Neural cell (in vitro differentiated cells): ENCODE measurements at regions not wholly inside any gene's neighbourhood (a gene's known extent, or its start where the extent isn't known, plus 50 kb on each side); places are given as distances from the start of the nearest gene placed in this dataset.

Source experiments
- H2AFZ ChIP-seq: fragments of 200-600, 300-800 bp; sonication (generic), shearing (Covaris generic); 2 replicates; pipeline ENCODE4 v1.6.0; 2014; ENCODE audit warnings: low read depth, mild to moderate bottlenecking, antibody characterized with exemption, low read length, moderate library complexity
- H3F3A ChIP-seq: fragments of 200-600 bp; shearing (Covaris generic); 2 replicates; pipeline ENCODE4 v1.6.1; 2016; ENCODE audit warnings: mild to moderate bottlenecking, moderate library complexity, mixed read lengths, antibody characterized with exemption, low read length; ENCODE audit not compliant: insufficient read depth, poor library complexity, severe bottlenecking
- H3K27ac ChIP-seq: fragments of 200-600, 300-800 bp; sonication (generic), shearing (Covaris generic); 2 replicates; pipeline ENCODE4 v1.5.1; 2014; ENCODE audit warnings: mild to moderate bottlenecking, low read length, moderate library complexity
- H3K27me3 ChIP-seq: fragments of 300-800, 200-600 bp; sonication (generic), shearing (Covaris generic); 2 replicates; pipeline ENCODE4 v1.6.0; 2014; ENCODE audit warnings: mild to moderate bottlenecking, low read depth, low read length, moderate library complexity; ENCODE audit not compliant: insufficient read depth
- H3K36me3 ChIP-seq: fragments of 300-800, 200-600 bp; sonication (generic), shearing (Covaris generic); 2 replicates; pipeline ENCODE4 v1.5.1; 2014; ENCODE audit warnings: mild to moderate bottlenecking, antibody characterized with exemption, low read length, moderate library complexity; ENCODE audit not compliant: insufficient read depth
- H3K4me2 ChIP-seq: fragments of 300-800, 200-600 bp; sonication (generic), shearing (Covaris generic); 2 replicates; pipeline ENCODE4 v1.6.0; 2014; ENCODE audit warnings: mild to moderate bottlenecking, low read length
- H3K4me3 ChIP-seq: fragments of 300-800, 200-600 bp; sonication (generic), shearing (Covaris generic); 2 replicates; pipeline ENCODE4 v1.5.1; 2014; ENCODE audit warnings: mild to moderate bottlenecking, low read length, moderate library complexity
- H3K79me2 ChIP-seq: fragments of 200-600 bp; shearing (Covaris generic); replicated peaks from 2 replicates; pipeline ENCODE4 v1.6.0; 2014; ENCODE audit warnings: mild to moderate bottlenecking, low read length, moderate library complexity; ENCODE audit not compliant: insufficient read depth
- H3K9ac ChIP-seq: fragments of 300-800, 200-600 bp; sonication (generic), shearing (Covaris generic); 2 replicates; pipeline ENCODE4 v1.6.1; 2016; ENCODE audit warnings: mild to moderate bottlenecking, low read length, mixed read lengths
- H3K9me2 ChIP-seq: fragments of 200-600 bp; shearing (Covaris generic); 2 replicates; pipeline ENCODE4 v1.6.1; 2016; ENCODE audit warnings: mild to moderate bottlenecking, low read length, mixed read lengths; ENCODE audit not compliant: insufficient read depth
- H3K9me3 ChIP-seq: fragments of 200-600, 300-800 bp; sonication (generic), shearing (Covaris generic); 2 replicates; pipeline ENCODE4 v1.6.1; 2016; ENCODE audit warnings: mild to moderate bottlenecking, mixed run types, low read length, moderate library complexity, mixed read lengths
- H4K20me1 ChIP-seq: fragments of 200-600 bp; shearing (Covaris generic); 2 replicates; pipeline ENCODE4 v1.6.1; 2016; ENCODE audit warnings: mild to moderate bottlenecking, mixed run types; ENCODE audit not compliant: insufficient read depth
- EP300 ChIP-seq: fragments of 450-650 bp; conservative IDR thresholded peaks from 2 replicates; pipeline ENCODE4 v1.6.1; 2014; ENCODE audit warnings: antibody characterized with exemption, mild to moderate bottlenecking, moderate library complexity; ENCODE audit not compliant: poor library complexity, severe bottlenecking
- EZH2 ChIP-seq: fragments of 200-600, 300-800 bp; shearing (Covaris generic), sonication (generic); IDR thresholded peaks from 2 replicates; pipeline ENCODE4 v1.6.1; 2014; ENCODE audit warnings: antibody characterized with exemption, low read length, borderline replicate concordance, mild to moderate bottlenecking; ENCODE audit not compliant: insufficient read depth, poor library complexity, severe bottlenecking
- MXI1 ChIP-seq: fragments of 450-650 bp; conservative IDR thresholded peaks from 2 replicates; pipeline ENCODE4 v1.6.1; 2014; ENCODE audit warnings: antibody characterized with exemption, mild to moderate bottlenecking; ENCODE audit not compliant: poor library complexity, severe bottlenecking
- POLR2AphosphoS5 ChIP-seq: IDR thresholded peaks from 2 replicates; pipeline ENCODE4 v1.6.1; 2012
- RAD21 ChIP-seq: fragments of 450-650 bp; conservative IDR thresholded peaks from 2 replicates; pipeline ENCODE4 v1.6.1; 2014; ENCODE audit warnings: antibody characterized with exemption, mild to moderate bottlenecking, moderate library complexity
- SMC3 ChIP-seq: fragments of 450-650 bp; conservative IDR thresholded peaks from 2 replicates; pipeline ENCODE4 v1.6.1; 2014; ENCODE audit warnings: antibody characterized with exemption, mild to moderate bottlenecking, moderate library complexity; ENCODE audit not compliant: poor library complexity
- TAF1 ChIP-seq: IDR thresholded peaks from 2 replicates; pipeline ENCODE4 v1.6.1; 2012; ENCODE audit warnings: low read depth
- TF ChIP-seq, protein P1 (sequence below): IDR thresholded peaks from 2 replicates; pipeline ENCODE4 v1.6.1; 2012; ENCODE audit warnings: borderline replicate concordance
- TF ChIP-seq, protein P2 (sequence below): fragments of 450-650 bp; IDR thresholded peaks from 2 replicates; pipeline ENCODE4 v1.5.1; 2014; ENCODE audit warnings: antibody characterized with exemption, mild to moderate bottlenecking, moderate library complexity; ENCODE audit not compliant: poor library complexity, severe bottlenecking

DNA sequence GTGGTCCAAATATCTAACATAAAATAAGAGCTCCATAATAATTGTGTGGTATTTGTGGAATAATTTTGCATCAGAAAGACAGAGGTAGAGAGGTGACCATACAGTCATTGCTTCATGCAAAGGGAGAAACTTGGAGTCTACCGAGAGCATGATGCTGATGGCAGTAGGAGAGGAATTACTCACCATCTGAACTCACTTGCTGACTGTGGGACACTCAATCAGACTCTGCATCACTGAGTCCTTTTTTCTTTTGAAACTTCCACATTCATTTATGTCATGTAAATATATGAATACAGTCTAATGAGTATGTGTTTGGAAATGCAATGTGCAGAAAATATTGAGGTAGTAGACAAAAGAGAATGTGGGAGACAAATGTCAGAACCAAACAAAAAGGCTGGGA lies 933.8 kb downstream of the REEP3 start:
- Histone ChIP-seq H3K9ac (no peak overlapping the region), H3K27ac (no peak overlapping the region)

DNA sequence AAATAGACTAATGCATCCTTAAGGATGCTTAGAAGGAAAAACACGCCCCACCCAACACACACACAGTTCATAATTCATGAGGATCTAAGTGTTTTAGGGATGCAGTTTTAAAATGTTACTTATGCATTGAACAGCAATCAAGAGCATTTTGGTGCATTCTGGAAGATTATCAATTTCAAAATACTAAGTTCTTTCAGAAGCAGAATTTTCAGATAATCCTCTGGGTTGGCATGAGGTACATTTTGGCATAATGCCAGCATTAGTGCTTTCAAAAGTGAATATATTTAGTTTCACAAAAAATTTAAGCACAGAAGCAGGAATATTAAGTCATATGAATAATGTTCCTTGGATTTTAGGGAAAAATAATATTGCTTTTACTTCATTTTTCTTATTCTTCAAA lies 937.1 kb downstream of the REEP3 start:
- no peaks in the 10 kb centered on the region for H3K9me2 ChIP-seq
- H3K27me3 ChIP-seq, result no peaks in the 10 kb centered on the region
- H3K27ac ChIP-seq, result no peak overlapping the region
- H3K9me3 ChIP-seq, result no peaks in the 10 kb centered on the region
- TF ChIP-seq, protein P1, sequence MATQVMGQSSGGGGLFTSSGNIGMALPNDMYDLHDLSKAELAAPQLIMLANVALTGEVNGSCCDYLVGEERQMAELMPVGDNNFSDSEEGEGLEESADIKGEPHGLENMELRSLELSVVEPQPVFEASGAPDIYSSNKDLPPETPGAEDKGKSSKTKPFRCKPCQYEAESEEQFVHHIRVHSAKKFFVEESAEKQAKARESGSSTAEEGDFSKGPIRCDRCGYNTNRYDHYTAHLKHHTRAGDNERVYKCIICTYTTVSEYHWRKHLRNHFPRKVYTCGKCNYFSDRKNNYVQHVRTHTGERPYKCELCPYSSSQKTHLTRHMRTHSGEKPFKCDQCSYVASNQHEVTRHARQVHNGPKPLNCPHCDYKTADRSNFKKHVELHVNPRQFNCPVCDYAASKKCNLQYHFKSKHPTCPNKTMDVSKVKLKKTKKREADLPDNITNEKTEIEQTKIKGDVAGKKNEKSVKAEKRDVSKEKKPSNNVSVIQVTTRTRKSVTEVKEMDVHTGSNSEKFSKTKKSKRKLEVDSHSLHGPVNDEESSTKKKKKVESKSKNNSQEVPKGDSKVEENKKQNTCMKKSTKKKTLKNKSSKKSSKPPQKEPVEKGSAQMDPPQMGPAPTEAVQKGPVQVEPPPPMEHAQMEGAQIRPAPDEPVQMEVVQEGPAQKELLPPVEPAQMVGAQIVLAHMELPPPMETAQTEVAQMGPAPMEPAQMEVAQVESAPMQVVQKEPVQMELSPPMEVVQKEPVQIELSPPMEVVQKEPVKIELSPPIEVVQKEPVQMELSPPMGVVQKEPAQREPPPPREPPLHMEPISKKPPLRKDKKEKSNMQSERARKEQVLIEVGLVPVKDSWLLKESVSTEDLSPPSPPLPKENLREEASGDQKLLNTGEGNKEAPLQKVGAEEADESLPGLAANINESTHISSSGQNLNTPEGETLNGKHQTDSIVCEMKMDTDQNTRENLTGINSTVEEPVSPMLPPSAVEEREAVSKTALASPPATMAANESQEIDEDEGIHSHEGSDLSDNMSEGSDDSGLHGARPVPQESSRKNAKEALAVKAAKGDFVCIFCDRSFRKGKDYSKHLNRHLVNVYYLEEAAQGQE, result no peak
- TF ChIP-seq POLR2AphosphoS5 (no peak), MXI1 (no peak), EP300 (no peak), EZH2 (no peak), SMC3 (no peak), RAD21 (no peak), TAF1 (no peak)
- TF ChIP-seq, protein P2, sequence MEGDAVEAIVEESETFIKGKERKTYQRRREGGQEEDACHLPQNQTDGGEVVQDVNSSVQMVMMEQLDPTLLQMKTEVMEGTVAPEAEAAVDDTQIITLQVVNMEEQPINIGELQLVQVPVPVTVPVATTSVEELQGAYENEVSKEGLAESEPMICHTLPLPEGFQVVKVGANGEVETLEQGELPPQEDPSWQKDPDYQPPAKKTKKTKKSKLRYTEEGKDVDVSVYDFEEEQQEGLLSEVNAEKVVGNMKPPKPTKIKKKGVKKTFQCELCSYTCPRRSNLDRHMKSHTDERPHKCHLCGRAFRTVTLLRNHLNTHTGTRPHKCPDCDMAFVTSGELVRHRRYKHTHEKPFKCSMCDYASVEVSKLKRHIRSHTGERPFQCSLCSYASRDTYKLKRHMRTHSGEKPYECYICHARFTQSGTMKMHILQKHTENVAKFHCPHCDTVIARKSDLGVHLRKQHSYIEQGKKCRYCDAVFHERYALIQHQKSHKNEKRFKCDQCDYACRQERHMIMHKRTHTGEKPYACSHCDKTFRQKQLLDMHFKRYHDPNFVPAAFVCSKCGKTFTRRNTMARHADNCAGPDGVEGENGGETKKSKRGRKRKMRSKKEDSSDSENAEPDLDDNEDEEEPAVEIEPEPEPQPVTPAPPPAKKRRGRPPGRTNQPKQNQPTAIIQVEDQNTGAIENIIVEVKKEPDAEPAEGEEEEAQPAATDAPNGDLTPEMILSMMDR, result no peak
- no peak overlapping the region for H3K4me3 ChIP-seq
- no peak overlapping the region for H2AFZ ChIP-seq
- H3K9ac ChIP-seq, result no peak overlapping the region
- H3K4me2 ChIP-seq, result no peak overlapping the region
- H4K20me1 ChIP-seq, result no peaks in the 10 kb centered on the region
- H3K36me3 ChIP-seq, result no peaks in the 10 kb centered on the region
- no peaks in the 10 kb centered on the region for H3F3A ChIP-seq
- no peaks in the 10 kb centered on the region for H3K79me2 ChIP-seq

More for the DNA sequence above, 933.8 kb downstream of the REEP3 start:
- Histone ChIP-seq H3K79me2 (no peaks in the 10 kb centered on the region), H3K36me3 (no peaks in the 10 kb centered on the region), H3K27me3 (no peaks in the 10 kb centered on the region), H4K20me1 (no peaks in the 10 kb centered on the region), H3F3A (no peaks in the 10 kb centered on the region), H3K9me3 (no peaks in the 10 kb centered on the region), H3K4me3 (no peak overlapping the region), H2AFZ (no peak overlapping the region), H3K9me2 (no peaks in the 10 kb centered on the region), H3K4me2 (no peak overlapping the region)
- no peak for TF ChIP-seq TAF1
- no peak for TF ChIP-seq RAD21
- TF ChIP-seq, protein P1, result no peak
- TF ChIP-seq SMC3, result no peak
- no peak for TF ChIP-seq EP300
- TF ChIP-seq, protein P2, result no peak
- no peak for TF ChIP-seq EZH2
